K562 (cell line): ENCODE measurements at regions not wholly inside any gene's neighbourhood (a gene's known extent, or its start where the extent isn't known, plus 50 kb on each side); places are given as distances from the start of the nearest gene placed in this dataset.

ENCODE experiments used
- ATAC-seq: fragments of 200-7000 bp; cut with Tn5 transposase; 3 replicates; pipeline ENCODE4 v1.9.1; 2020; ENCODE audit warnings: moderate library complexity
- BruUV-seq: library from RNA; stranded (reverse); fragments of 400-500 nt; replicated peaks from 2 replicates; lab custom pipeline; 2021; lab: Mats Ljungman, UMichigan
- CTCF ChIA-PET: fragments of 300-600 bp; formaldehyde crosslinking; extraction: SDS; loops from one replicate; lab custom pipeline; 2021; ENCODE audit warnings: low intra/inter-chr PET ratio; lab: Yijun Ruan, JAX
- POLR2A ChIA-PET: fragments of 300-600, 350-650 bp; sonication (Branson Sonifier 250); formaldehyde crosslinking; extraction: SDS; loops from one replicate; lab custom pipeline; 2021; ENCODE audit warnings: antibody characterized with exemption, inconsistent platforms; lab: Yijun Ruan, JAX
- DNase-seq, 4 experiments: peaks; one replicate each; pipeline versions ENCODE4 v3.0.0 to v3.0.0-alpha.2; 2011 to 2018; ENCODE audit warnings: low spot score in 3 of 4, mixed read lengths in 3 of 4; ENCODE audit errors: extremely low read depth in 1 of 4
- FAIRE-seq: peaks from 2 replicates; lab custom pipeline; 2011; peaks lifted over from hg19 to GRCh38; lab: Jason Lieb, UNC
- H2AFZ ChIP-seq: 2 replicates; pipeline ENCODE4 v1.6.0; 2011; ENCODE audit warnings: low read depth, low read length, control low read depth, inconsistent platforms
- H3K27ac ChIP-seq: fragments of 200-600 bp; 3 replicates; pipeline ENCODE4 v1.8.0; 2011; ENCODE audit warnings: low read depth, mild to moderate bottlenecking, control low read depth, inconsistent platforms, low read length, moderate library complexity, mixed read lengths; ENCODE audit errors: extremely low read depth
- H3K27me3 ChIP-seq, 2 experiments: fragments of 300-600 bp in 1 of 2; 2 replicates in 1 of 2; 3 replicates in 1 of 2; pipeline versions ENCODE4 v1.6.0 to v1.8.0; 2011; ENCODE audit warnings: inconsistent platforms in 2 of 2, low read length in 2 of 2, mild to moderate bottlenecking in 1 of 2, mixed read lengths in 1 of 2, moderate library complexity in 1 of 2; ENCODE audit not compliant: control insufficient read depth in 2 of 2, insufficient read depth in 2 of 2
- H3K36me3 ChIP-seq: fragments of 300-600 bp; 3 replicates; pipeline ENCODE4 v1.8.0; 2011; ENCODE audit warnings: mild to moderate bottlenecking, low read length, inconsistent platforms; ENCODE audit not compliant: control insufficient read depth, insufficient read depth
- H3K4me1 ChIP-seq, 2 experiments: fragments of 200-600 bp in 1 of 2; replicated peaks in 1 of 2; 2 replicates in 1 of 2; 3 replicates in 1 of 2; pipeline versions ENCODE4 v1.5.1 to v1.8.0; 2011; ENCODE audit warnings: inconsistent platforms in 2 of 2, low read length in 2 of 2, mild to moderate bottlenecking in 1 of 2, mixed read lengths in 1 of 2, moderate library complexity in 1 of 2; ENCODE audit not compliant: control insufficient read depth in 2 of 2, insufficient read depth in 2 of 2
- H3K4me2 ChIP-seq: 2 replicates; pipeline ENCODE4 v1.6.1; 2011; ENCODE audit warnings: low read length, control low read depth, inconsistent platforms, mixed read lengths; ENCODE audit not compliant: insufficient read depth
- H3K4me3 ChIP-seq: fragments of 200-600 bp; sonication (generic), shearing (Covaris generic); 2 replicates; pipeline ENCODE4 v1.5.1; 2016; ENCODE audit warnings: control low read depth, inconsistent platforms
- H3K79me2 ChIP-seq: fragments of 200-600 bp; 3 replicates; pipeline ENCODE4 v1.8.0; 2011; ENCODE audit warnings: low read length, inconsistent platforms; ENCODE audit not compliant: control insufficient read depth, insufficient read depth
- H3K9ac ChIP-seq, 2 experiments: 2 replicates each; pipeline versions ENCODE4 v1.6.0 to v1.6.1; 2011; ENCODE audit warnings: low read depth in 2 of 2, low read length in 2 of 2, control low read depth in 1 of 2, inconsistent platforms in 1 of 2, mild to moderate bottlenecking in 1 of 2, mixed read lengths in 1 of 2; ENCODE audit not compliant: insufficient read depth in 1 of 2
- H3K9me1 ChIP-seq: one replicate; pipeline ENCODE4 v1.6.0; 2011; ENCODE audit warnings: inconsistent platforms, mild to moderate bottlenecking, low read length, moderate library complexity; ENCODE audit not compliant: control insufficient read depth, insufficient read depth
- H3K9me3 ChIP-seq: replicated peaks from 2 replicates; pipeline ENCODE4 v1.5.1; 2011; ENCODE audit warnings: low read depth, low read length, inconsistent platforms; ENCODE audit not compliant: control insufficient read depth, insufficient read depth
- H4K20me1 ChIP-seq: replicated peaks from 2 replicates; pipeline ENCODE4 v1.6.1; 2011; ENCODE audit warnings: low read length, inconsistent platforms, mixed read lengths; ENCODE audit not compliant: control insufficient read depth, insufficient read depth
- CLOCK ChIP-seq: fragments of 250-450 bp; sonication (Bioruptor Pico); IDR thresholded peaks from 2 replicates; pipeline ENCODE4 v1.4.0; 2020; ENCODE audit warnings: mild to moderate bottlenecking, moderate library complexity, borderline replicate concordance
- DLX4 ChIP-seq: fragments of 250-450 bp; sonication (Bioruptor Pico); IDR thresholded peaks from 2 replicates; pipeline ENCODE4 v1.6.1; 2021; ENCODE audit warnings: mild to moderate bottlenecking
- FOSL1 ChIP-seq: fragments of 200-800 bp; sonication (Bioruptor generic); conservative IDR thresholded peaks from 2 replicates; pipeline ENCODE4 v1.6.1; 2016; ENCODE audit warnings: missing genetic modification characterization, missing compliant biosample characterization
- FOXM1 ChIP-seq, 2 experiments: fragments of 450-650 bp in 1 of 2; sonication (generic) in 1 of 2; formaldehyde crosslinking in 1 of 2; IDR thresholded peaks; 2 replicates each; pipeline versions ENCODE4 v1.6.1 to v1.9.0; 2017 to 2022; ENCODE audit warnings: low read depth in 2 of 2, mild to moderate bottlenecking in 2 of 2, missing genetic modification reagents in 1 of 2, moderate library complexity in 1 of 2
- GMEB1 ChIP-seq: fragments of 250-450 bp; sonication (Bioruptor Pico); IDR thresholded peaks from 2 replicates; pipeline ENCODE4 v1.4.0; 2020; ENCODE audit warnings: mild to moderate bottlenecking
- NFE2 ChIP-seq: IDR thresholded peaks from 2 replicates; pipeline ENCODE4 v1.6.1; 2014; ENCODE audit warnings: antibody characterized with exemption, low read depth
- RUNX1 ChIP-seq: sonication (generic); IDR thresholded peaks from 2 replicates; pipeline ENCODE4 v1.6.1; 2016; ENCODE audit warnings: antibody characterized with exemption, low read depth
- TCF15 ChIP-seq: fragments of 250-450 bp; sonication (Bioruptor Pico); IDR thresholded peaks from 2 replicates; pipeline ENCODE4 v1.8.0; 2022; ENCODE audit warnings: moderate library complexity, mild to moderate bottlenecking, inconsistent platforms
- whole genome bisulfite sequencing: fragments of 100-300 bp; shearing (Covaris generic); methylation state at CpG from one replicate; pipeline ENCODE4 v1.1.6; 2016; ENCODE audit warnings: low coverage, mixed read lengths; ENCODE audit not compliant: insufficient coverage; ENCODE audit errors: missing lambda C conversion rate; 5-methylcytosine and 5-hydroxymethylcytosine counted together
- in situ Hi-C: fragments of 300-500 bp; cut with MboI; formaldehyde crosslinking; loops from 4 replicates; pipeline ENCODE4 v1.15.0; 2018; ENCODE audit warnings: inconsistent platforms, mixed read lengths
- intact Hi-C: fragments of 100-400 bp; cut with micrococcal nuclease; formaldehyde crosslinking; loops from 2 replicates; pipeline ENCODE4 v1.14.2; 2022

GRCh38 chr10:125466685-125467084 lies 216.3 kb downstream of the TEX36 start:
- WGBS = 0% methylated on average over 1 of the region's 1 CpG
- no peaks in the 10 kb centered on the region for H3K36me3 ChIP-seq
- TF ChIP-seq DLX4 (CRISPR knock-in tag) (no peak), FOXM1 (IDR thresholded peaks at IDR 0.05; ENCODE audit: low read depth) (no peak), FOXM1 (CRISPR knock-in tag; IDR thresholded peaks at IDR 0.05; ENCODE audit: low read depth) (no peak), CLOCK (no peak), TCF15 (CRISPR knock-in tag) (no peak), FOSL1 (no peak), RUNX1 (no peak), GMEB1 (CRISPR knock-in tag) (no peak), NFE2 (no peak)

More at GRCh38 chr10:125466685-125467084, 216.3 kb downstream of the TEX36 start:
- H2AFZ ChIP-seq = no peak overlapping the region
- no peaks in the 10 kb centered on the region for H3K79me2 ChIP-seq
- H3K27ac ChIP-seq = no peak overlapping the region
- DNase-seq (no peak), FAIRE-seq (no peak), ATAC-seq (no peak)
- H3K4me2 ChIP-seq = no peak overlapping the region
- intact Hi-C loops (no loop called here), in situ Hi-C loops (no loop called here)
- H4K20me1 ChIP-seq = no peaks in the 10 kb centered on the region
- no peak overlapping the region for H3K4me3 ChIP-seq
- no peak overlapping the region for H3K9ac ChIP-seq
- ChIA-PET POLR2A (no interaction called here), CTCF (no interaction called here)
- peaks cover 0 to 20% of the 10 kb centered on the region in 2 experiments; a peak in 3 of 5 replicates for H3K27me3 ChIP-seq
- H3K9me1 ChIP-seq = no peaks in the 10 kb centered on the region
- H3K4me1 ChIP-seq = no peaks in the 10 kb centered on the region
- BruUV-seq = no TSS peak
- H3K9me3 ChIP-seq = no peaks in the 10 kb centered on the region
